HFFc6 (cell line): ENCODE measurements at regions not wholly inside any gene's neighbourhood (a gene's known extent, or its start where the extent isn't known, plus 50 kb on each side); places are given as distances from the start of the nearest gene placed in this dataset.

Source experiments
- DNase-seq: peaks from one replicate; pipeline ENCODE4 v3.0.0-alpha.2; 2018
- H3K27ac Mint-ChIP-seq: 2 replicates; pipeline ENCODE4 v1.8.0; 2020; ENCODE audit warnings: mild to moderate bottlenecking, mixed read lengths
- H3K27me3 Mint-ChIP-seq: 2 replicates; pipeline ENCODE4 v1.8.0; 2021; ENCODE audit warnings: mild to moderate bottlenecking, moderate library complexity, mixed read lengths; ENCODE audit not compliant: insufficient read depth
- H3K36me3 Mint-ChIP-seq: 2 replicates; pipeline ENCODE4 v1.8.0; 2021; ENCODE audit warnings: low read depth, mixed read lengths
- H3K4me1 Mint-ChIP-seq: 2 replicates; pipeline ENCODE4 v1.8.0; 2020; ENCODE audit warnings: low read depth, mixed read lengths
- H3K4me3 Mint-ChIP-seq: 2 replicates; pipeline ENCODE4 v1.8.0; 2020; ENCODE audit warnings: mild to moderate bottlenecking, moderate library complexity, mixed read lengths
- H3K9me3 Mint-ChIP-seq: 2 replicates; pipeline ENCODE4 v1.8.0; 2020; ENCODE audit warnings: mild to moderate bottlenecking, mixed read lengths
- TF ChIP-seq, protein P1 (sequence below): fragments of 200-600 bp; sonication (generic); IDR thresholded peaks from 2 replicates; pipeline ENCODE4 v1.5.0; 2021; ENCODE audit warnings: antibody characterized with exemption, mild to moderate bottlenecking

DNA sequence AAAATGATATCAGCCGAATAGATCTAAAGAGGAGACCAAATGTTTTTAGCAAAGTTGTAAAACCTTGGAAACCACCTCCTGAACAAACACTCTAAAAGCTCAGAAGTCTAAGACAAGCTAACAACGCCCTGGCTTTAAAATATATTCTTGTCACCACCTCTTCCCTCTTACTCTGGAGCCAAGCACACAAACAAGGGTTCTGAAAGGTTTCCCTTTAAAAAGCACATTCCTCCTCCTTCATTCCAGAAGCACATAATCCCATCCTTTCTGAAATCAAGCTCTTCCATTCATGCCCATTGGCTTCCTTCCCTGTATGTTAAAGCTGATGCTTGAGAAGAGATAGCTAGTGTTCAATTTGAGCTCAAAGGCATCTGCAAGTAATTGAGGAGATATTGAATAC lies 382.0 kb downstream of the LNPK start:
- Mint-ChIP-seq H3K4me1 (no peaks in the 10 kb centered on the region), H3K27ac (no peak overlapping the region), H3K36me3 (peaks cover 8% of the 10 kb centered on the region; the same call in 1 of the 2 replicates), H3K27me3 (no peaks in the 10 kb centered on the region; the same call in none of the 2 replicates), H3K4me3 (no peak overlapping the region), H3K9me3 (peaks cover 29% of the 10 kb centered on the region)
- no peak for DNase-seq
- TF ChIP-seq, protein P1, sequence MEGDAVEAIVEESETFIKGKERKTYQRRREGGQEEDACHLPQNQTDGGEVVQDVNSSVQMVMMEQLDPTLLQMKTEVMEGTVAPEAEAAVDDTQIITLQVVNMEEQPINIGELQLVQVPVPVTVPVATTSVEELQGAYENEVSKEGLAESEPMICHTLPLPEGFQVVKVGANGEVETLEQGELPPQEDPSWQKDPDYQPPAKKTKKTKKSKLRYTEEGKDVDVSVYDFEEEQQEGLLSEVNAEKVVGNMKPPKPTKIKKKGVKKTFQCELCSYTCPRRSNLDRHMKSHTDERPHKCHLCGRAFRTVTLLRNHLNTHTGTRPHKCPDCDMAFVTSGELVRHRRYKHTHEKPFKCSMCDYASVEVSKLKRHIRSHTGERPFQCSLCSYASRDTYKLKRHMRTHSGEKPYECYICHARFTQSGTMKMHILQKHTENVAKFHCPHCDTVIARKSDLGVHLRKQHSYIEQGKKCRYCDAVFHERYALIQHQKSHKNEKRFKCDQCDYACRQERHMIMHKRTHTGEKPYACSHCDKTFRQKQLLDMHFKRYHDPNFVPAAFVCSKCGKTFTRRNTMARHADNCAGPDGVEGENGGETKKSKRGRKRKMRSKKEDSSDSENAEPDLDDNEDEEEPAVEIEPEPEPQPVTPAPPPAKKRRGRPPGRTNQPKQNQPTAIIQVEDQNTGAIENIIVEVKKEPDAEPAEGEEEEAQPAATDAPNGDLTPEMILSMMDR: no peak

DNA sequence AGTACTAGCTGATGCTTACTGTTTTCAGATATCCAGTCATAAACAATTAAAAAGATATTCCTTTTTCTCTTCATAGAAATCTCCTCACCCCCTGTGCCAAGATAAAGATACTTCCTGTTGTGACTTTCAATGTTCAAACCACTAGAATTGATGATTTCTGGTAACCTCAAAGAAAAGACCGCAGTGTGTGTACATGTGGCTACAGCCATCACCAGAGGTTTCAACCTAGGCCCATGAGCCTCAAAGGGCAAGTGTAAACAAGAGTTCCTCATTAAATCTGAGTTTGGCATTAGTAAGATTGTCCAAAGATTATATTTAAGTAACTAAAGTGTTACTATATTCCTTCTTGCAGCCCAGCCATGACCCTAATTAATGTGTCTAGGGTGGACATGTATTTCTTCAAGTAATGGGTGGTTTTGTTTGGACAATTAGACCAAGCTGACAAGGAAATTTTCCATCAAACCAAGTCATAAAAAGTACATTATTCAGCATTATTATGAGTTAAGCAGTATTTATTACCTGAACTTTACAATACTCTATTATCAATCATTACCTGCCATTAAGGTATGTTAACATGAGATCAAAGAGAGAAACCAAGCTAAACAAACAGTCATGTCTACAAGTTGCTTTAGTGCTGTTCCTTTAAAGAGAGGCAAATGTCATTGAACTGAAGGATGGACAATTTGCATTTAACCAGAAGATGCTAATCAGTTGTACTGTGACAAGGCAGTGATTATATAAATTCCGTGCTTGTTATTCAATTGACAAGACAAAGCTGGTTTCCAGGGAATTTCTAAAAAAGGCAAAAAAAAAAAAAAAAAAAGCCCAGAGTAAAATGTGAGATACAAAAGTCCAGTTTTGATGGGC lies 382.7 kb downstream of the LNPK start:
- H3K4me1 Mint-ChIP-seq: no peaks in the 10 kb centered on the region
- peaks cover 28% of the 10 kb centered on the region for H3K9me3 Mint-ChIP-seq
- no peaks in the 10 kb centered on the region; the same call in none of the 2 replicates for H3K27me3 Mint-ChIP-seq
- H3K4me3 Mint-ChIP-seq: no peak overlapping the region
- DNase-seq: no peak
- TF ChIP-seq, protein P1: no peak
- H3K36me3 Mint-ChIP-seq: peaks cover 8% of the 10 kb centered on the region; the same call in 1 of the 2 replicates
- no peak overlapping the region for H3K27ac Mint-ChIP-seq

- DNase-seq: no peak
- Mint-ChIP-seq H3K4me1 (no peaks in the 10 kb centered on the region), H3K9me3 (peaks cover 27% of the 10 kb centered on the region), H3K27me3 (peaks cover 2% of the 10 kb centered on the region), H3K36me3 (no peaks in the 10 kb centered on the region), H3K27ac (no peak overlapping the region), H3K4me3 (no peak overlapping the region)
- TF ChIP-seq, protein P1: no peak
Measured at GRCh38 chr2:175612280-175612679, 389.8 kb downstream of the LNPK start.

DNA sequence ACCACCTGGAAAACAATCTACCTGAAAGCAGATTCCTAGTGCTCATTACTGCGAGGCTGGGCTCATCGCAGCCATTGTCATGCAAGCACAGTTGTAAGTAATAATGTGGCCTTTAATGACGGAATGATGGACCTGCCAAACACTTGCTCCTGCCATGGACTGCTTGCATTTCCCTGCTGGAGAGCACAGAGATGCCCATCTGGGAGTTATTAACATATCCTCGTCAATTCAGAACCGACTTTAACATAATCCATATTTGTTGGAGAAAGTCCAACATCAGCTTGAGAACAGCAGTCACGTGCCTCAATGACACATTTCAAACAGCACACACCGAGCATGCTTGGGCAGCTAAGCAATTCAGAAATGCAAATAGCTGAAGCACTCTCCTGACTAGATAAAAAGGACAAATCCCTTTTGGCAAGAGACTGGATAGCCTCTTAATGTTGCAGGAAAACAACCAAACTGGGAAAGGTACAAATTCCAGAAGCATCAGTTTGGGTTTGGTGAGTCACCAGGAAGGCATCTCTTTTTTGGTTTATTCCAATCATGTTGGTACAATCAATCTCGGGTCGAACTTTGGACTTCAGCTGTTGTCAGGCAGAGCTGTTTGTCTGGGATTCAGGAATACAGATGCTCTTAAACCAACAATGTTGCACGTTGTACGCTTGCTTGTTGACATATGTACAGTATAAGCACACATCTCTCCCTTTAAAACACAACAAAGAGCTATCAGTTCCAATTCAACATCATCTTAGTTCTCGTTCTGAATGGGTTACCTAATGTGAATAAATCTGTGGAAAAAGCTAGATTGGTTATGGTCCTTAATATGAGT lies 395.8 kb downstream of the LNPK start:
- Mint-ChIP-seq H3K36me3 (no peaks in the 10 kb centered on the region), H3K27me3 (peaks cover 2% of the 10 kb centered on the region), H3K4me1 (no peaks in the 10 kb centered on the region), H3K27ac (no peak overlapping the region), H3K9me3 (peaks cover 29% of the 10 kb centered on the region), H3K4me3 (no peak overlapping the region)
- no peak for DNase-seq
- TF ChIP-seq, protein P1: no peak

DNA sequence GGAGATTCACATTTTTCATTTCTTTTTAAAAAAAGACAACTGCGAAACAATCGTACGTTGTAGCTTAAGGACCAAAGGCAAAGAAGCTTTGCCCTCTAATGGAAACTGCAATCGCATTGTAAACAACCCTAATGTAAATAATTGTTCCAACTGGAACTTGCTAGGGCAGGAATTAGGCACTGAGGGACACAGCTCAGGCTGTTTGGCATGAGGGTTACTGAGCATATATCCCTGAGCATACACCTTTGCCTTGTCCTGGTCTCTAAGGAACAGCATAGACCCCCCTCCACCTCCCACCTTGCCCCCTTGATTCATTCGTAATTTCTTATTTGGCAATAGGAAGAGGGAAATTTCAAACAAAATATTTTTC lies 396.4 kb downstream of the LNPK start:
- no peaks in the 10 kb centered on the region for H3K4me1 Mint-ChIP-seq
- H3K27ac Mint-ChIP-seq: no peak overlapping the region
- DNase-seq: no peak
- H3K4me3 Mint-ChIP-seq: no peak overlapping the region
- H3K36me3 Mint-ChIP-seq: no peaks in the 10 kb centered on the region
- TF ChIP-seq, protein P1: no peak
- H3K9me3 Mint-ChIP-seq: peaks cover 24% of the 10 kb centered on the region
- peaks cover 2% of the 10 kb centered on the region for H3K27me3 Mint-ChIP-seq
